GM19463 (cell line): ENCODE measurements at regions not wholly inside any gene's neighbourhood (a gene's known extent, or its start where the extent isn't known, plus 50 kb on each side); places are given as distances from the start of the nearest gene placed in this dataset.
A peak's percentile ranks its signal among the peaks of the same experiment; 100 is the strongest.

Experiments used
- ATAC-seq: cut with Tn5 transposase; IDR thresholded peaks from one replicate; pipeline ENCODE4 v1.9.1; 2021; ENCODE audit warnings: mild to moderate bottlenecking, moderate library complexity; ENCODE audit not compliant: unreplicated experiment

GRCh38 chr15:97728791-97729190 lies 231.7 kb upstream of the ARRDC4 start:
- no peak for ATAC-seq

GRCh38 chr15:97729270-97729669 lies 231.2 kb upstream of the ARRDC4 start:
- no peak for ATAC-seq

- ATAC-seq = no peak
Measured at GRCh38 chr15:97730315-97730714, 230.2 kb upstream of the ARRDC4 start.

- no peak for ATAC-seq
Measured at GRCh38 chr15:97731859-97732258, 228.6 kb upstream of the ARRDC4 start.

- ATAC-seq = no peak
Measured at GRCh38 chr15:97733373-97733772, 227.1 kb upstream of the ARRDC4 start.

GRCh38 chr15:97736748-97737147 lies 223.8 kb upstream of the ARRDC4 start:
- no peak for ATAC-seq

GRCh38 chr15:97745481-97746071 lies 214.9 kb upstream of the ARRDC4 start:
- ATAC-seq = peak; percentile 68

- no peak for ATAC-seq
Measured at GRCh38 chr15:97747342-97747741, 213.2 kb upstream of the ARRDC4 start.

GRCh38 chr15:97748576-97748975 lies 211.9 kb upstream of the ARRDC4 start:
- ATAC-seq = no peak

GRCh38 chr15:97750060-97750459 lies 210.4 kb upstream of the ARRDC4 start:
- ATAC-seq = no peak

GRCh38 chr15:97755726-97756125 lies 204.8 kb upstream of the ARRDC4 start:
- ATAC-seq = no peak

- no peak for ATAC-seq
Measured at GRCh38 chr15:97759363-97759762, 201.1 kb upstream of the ARRDC4 start.

- ATAC-seq = no peak
Measured at GRCh38 chr15:97761110-97761509, 199.4 kb upstream of the ARRDC4 start.

- no peak for ATAC-seq
Measured at GRCh38 chr15:97783240-97783639, 177.3 kb upstream of the ARRDC4 start.

GRCh38 chr15:97786741-97787140 lies 173.8 kb upstream of the ARRDC4 start:
- ATAC-seq = no peak

- no peak for ATAC-seq
Measured at GRCh38 chr15:97790180-97790579, 170.3 kb upstream of the ARRDC4 start.

- ATAC-seq = no peak
Measured at GRCh38 chr15:97791824-97792792, 168.4 kb upstream of the ARRDC4 start.

- ATAC-seq = no peak
Measured at GRCh38 chr15:97804950-97805349, 155.6 kb upstream of the ARRDC4 start.

- no peak for ATAC-seq
Measured at GRCh38 chr15:97806766-97807165, 153.7 kb upstream of the ARRDC4 start.

- no peak for ATAC-seq
Measured at GRCh38 chr15:97815835-97816234, 144.7 kb upstream of the ARRDC4 start.

GRCh38 chr15:97817276-97817890 lies 143.1 kb upstream of the ARRDC4 start:
- ATAC-seq = no peak

- no peak for ATAC-seq
Measured at GRCh38 chr15:97836003-97836402, 124.5 kb upstream of the ARRDC4 start.
